SW480 (cell line): ENCODE measurements at regions not wholly inside any gene's neighbourhood (a gene's known extent, or its start where the extent isn't known, plus 50 kb on each side); places are given as distances from the start of the nearest gene placed in this dataset.

Experiments
- DNase-seq: peaks from one replicate; pipeline ENCODE4 v3.0.0-alpha.2; 2016; ENCODE audit warnings: low spot score

DNA sequence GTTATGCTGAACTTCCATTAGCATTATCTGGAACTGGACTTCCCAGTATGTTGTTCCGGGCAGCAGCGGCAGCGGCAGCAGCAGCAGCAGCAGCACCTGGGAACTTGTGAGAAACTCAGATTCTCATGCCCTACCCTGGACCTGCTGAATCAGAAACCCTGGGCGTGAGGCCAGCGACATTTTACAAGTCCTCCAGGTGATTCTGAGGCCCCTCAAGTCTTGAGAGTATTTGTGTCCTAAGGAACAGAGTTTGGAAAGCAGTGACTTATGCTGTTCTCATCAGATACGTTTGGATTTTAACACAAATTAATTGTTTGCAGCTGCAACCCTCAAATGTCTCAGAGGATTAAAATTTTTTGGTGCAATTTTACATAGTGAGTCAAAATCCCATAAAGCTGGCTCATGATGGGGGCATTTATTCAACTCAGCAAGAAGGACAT lies 157.2 kb upstream of the KAZN start:
- no peak for DNase-seq

DNA sequence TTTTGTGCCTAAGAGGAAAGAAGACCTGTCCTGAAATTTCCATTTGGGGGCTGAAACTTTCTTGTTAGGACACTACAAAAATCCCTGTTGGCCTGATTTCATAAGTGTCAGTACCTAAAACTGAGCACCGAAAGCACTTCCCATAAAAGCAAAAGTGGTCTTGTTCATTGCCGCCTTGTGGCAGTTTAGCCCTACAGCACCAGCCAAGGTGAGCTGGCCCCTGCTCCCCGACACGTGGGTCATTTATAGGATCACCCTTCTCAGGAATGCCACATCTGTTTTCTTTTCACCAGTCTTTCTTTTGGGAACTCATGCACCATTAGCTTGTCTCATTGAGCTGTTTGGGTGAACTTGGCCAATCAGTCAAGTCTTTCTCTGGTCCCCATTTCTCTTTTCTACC lies 155.8 kb upstream of the KAZN start:
- no peak for DNase-seq

DNA sequence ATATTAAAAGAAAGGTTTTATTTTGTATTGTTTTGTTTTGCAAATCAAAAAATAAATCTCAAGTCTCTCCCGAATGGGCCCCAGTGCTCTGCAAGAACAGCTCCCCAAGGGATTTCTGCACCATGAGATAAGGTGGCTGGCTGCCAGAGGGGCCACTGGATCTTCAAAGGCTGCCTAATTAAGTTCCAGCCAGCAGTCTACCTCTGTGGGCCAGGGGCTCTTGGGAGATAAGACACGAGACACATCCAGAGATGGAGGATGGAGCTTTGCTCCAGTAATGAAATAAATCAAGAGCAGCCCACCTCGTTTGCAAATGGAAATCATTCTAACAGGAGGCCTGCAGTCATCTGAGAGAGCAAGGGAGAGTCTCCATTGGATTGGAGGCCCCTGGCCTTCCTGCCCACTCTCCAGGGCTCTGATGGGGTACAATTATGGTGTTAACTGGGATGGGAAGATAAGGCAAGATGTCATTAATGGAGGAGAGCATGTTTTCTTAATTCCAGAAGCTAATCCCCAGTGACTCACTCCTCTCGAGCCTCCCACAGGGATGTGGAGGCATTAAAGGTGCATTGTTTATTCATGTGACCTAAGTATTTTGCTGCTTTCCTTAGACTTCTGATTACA lies 155.2 kb upstream of the KAZN start:
- no peak for DNase-seq

DNA sequence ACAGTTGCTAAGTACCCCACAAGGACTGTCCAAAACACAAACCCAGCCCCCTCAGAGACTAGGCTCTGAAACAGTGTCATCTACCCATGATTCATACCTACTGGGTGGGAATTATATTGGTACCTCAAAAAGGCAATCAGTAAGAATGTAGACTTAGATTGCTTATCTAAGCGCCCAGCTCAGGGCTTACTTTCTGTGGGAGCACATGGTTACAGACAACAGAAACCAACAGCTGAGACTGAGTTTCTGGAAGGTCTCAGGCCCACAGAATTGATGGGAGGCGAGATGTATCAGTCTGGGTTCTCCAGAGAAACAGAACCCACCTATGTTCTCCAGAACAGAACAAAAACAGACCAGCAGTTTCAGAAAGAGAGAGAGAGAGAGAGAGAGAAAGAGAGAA lies 147.3 kb upstream of the KAZN start:
- no peak for DNase-seq

DNA sequence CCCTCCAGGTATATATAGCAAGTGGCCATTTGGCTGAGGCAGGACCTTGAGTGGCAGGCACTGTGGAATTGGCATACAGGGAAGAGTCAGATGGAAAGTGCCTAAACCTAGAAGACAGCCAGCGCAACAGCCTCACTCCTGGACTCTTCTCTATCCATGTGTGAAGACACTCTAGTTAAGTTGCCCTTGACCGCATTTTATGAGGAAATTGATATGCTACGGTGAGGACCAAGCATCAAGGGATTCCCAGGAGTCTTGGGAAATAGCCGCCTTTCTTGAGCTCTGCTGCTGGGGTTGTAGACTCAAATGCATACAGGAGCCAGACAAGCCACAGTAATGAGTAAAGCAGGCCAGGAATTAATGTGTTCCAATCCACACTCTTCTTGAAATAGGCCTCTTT lies 145.9 kb upstream of the KAZN start:
- DNase-seq: no peak

DNA sequence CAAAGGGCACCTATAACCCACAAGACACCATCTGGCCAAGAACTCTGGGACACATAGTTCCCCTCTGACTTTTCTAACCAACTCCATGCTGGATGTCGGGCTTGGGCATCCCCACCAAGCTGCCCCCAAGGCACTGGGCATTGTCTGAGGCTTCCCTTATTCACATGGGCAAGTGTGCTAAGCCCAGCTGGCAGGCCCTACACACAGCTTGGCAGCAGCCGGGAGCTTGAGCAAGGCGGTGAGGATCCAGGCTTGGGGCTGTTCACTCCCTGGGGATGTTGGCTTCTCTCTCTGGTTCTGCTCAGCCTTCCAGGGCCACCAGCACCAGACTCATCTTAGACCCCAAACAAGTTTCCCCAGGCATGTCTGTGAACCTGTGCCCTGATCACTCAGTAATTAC lies 138.3 kb upstream of the KAZN start:
- DNase-seq: no peak

DNA sequence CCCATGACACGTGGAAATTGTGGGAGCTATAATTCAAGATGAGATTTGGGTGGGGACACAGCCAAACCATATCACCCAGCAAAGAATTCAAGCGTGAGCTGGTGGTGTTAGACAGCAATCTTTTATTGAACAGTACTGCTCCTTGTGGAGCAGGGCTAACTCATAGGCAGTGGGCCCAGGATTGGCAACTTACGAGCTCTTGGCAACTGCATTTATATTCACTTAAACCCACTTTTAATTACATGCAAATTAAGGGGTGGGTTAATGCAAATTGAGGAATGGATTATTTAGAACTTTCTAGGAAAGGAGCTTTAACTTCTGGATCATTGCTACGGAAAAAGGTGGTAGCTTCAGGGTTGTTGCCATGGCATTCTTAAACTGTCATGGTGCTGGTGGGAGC lies 135.6 kb upstream of the KAZN start:
- DNase-seq: no peak

DNA sequence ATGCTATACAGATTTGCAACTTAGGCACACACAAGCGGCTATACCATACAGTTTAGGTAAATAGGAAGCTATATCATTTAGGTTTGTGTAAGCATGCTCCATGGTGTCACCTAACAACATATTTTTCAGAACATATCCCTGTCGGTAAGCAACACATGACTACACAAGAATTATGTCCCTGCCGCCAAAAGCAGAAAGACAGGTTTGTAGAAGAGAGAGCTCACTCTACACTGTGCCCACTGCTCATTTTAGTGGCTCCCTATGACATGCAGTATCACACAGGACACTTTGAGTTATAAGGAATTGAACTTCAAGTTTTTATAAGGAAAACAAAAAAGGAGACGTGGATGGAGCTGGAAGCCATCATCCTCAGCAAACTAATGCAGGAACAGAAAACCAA lies 132.5 kb upstream of the KAZN start:
- DNase-seq: no peak

DNA sequence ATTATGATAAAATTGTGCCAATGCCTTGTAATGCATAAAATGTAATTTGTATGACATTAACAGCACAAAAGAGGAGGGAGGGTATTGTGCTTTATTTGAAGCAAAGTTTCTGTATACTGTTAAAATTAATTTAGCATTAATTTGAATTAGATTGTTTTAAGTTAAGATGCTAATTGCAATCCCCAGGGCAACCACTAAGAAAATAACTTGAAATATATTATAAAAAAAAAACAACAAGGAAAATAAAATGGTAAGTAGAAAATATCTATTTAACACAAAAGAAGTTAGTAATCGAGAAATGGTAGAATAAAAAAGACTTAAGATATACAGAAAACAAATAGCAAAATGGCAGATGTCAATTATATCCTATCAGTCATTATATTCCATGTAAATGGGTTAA lies 131.4 kb upstream of the KAZN start:
- DNase-seq: no peak

DNA sequence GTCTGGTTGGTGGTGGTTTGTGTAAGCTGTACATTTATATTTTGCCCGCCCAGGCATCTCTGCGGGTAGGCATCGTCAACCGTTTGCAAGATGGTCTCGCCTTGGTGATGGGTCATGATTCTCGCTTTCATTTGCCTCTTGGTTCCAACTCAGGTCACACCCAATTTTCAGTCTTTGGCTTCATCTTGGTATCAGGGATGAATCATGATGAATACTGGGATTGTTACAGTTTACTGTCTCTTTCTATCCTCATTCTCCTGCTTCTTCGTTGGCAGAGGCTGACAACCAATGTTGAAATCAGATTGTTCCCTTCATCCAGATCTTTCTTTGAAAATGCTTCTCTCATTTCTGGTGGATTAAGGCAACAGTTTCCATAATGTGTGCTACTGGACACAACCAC lies 129.7 kb upstream of the KAZN start:
- DNase-seq: no peak

DNA sequence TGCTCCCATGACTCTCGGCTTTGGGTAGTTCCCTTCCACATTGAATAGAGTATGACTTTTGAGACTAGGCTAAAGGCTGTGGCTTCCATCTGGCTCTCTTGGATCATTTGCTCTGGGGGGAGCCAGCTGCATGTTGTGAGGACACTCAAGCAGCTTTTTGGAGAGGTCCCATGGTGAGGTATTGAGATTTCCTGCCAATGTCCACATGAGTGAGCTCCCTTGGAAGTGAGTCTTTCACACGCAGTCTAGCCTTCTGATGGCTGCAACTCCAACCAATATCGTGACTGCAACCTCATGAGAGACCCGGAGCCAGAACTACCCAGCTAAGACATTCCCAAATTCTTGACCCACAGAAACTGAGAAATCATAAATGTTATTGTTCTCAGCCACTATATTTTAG lies 127.7 kb upstream of the KAZN start:
- no peak for DNase-seq

DNA sequence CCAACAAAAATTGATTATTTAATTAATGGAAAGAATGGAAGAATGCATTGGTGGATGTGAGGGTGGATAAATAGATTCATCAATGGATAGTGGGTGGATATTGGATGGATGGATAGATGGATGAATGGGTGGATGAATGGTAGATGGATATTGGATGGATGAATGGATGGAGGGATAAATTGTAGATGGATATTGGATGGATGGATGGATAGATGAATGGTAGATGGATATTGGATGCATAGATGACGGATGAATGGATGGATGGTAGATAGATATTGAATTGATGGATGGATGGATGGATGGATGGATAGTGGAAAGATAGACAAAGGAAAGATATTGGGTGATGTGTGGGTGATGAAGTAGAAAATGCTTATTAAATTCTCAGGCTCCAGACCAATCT lies 123.6 kb upstream of the KAZN start:
- no peak for DNase-seq

DNA sequence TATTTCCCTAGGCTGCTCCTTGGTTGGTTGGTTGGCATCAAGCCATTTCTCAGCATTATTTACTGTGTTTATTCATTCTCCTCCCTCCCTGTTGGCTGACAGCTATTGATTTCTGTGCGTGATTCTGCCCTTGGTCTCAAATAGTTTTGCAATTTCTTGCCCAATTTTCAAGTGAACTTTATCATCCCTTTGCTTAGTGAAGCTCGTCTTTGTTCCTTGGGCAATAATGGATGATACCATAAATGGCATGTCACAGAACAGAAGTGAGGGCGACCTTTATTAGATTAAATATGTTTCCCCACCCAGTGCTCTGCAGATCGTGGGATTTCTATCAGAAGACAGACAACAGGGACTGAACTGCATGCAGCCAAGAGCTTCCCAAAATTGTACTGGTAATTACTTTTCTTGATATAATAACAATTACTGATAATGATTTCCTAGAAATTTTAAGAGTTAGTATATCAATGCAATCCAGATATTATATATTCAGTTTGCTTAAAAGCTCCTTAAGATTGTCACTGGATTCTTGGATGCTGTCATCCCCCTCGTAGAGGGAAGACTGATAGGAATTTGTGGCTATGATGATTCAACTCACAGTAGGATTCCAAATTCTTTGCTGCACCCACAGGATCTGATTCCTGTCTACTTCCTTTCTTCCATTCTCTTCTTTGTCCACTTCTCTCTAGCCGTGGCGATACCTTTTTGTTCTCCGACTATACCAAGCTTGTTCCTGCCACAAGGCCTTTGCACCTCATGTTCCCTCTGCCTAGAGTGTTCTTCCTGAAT lies 122.1 kb upstream of the KAZN start:
- DNase-seq: no peak

DNA sequence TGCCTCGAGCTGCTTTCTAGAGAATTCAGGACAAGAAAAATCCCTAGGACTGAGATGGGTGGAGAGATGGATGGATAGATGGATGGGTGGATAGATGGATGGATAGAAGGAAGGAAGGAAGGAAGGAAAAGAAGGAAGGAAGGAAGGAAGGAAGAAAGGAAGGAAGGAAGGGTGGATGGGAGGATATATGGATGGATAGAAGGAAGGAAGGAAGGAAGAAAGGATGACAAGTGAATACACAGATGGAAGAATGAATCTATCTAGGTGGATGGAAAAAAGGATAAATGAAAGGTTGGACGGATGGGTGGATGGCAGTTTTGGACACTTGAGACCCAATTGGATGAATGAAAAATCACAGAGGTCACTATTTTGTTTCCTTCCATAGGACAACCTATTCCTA lies 120.4 kb upstream of the KAZN start:
- DNase-seq: no peak

DNA sequence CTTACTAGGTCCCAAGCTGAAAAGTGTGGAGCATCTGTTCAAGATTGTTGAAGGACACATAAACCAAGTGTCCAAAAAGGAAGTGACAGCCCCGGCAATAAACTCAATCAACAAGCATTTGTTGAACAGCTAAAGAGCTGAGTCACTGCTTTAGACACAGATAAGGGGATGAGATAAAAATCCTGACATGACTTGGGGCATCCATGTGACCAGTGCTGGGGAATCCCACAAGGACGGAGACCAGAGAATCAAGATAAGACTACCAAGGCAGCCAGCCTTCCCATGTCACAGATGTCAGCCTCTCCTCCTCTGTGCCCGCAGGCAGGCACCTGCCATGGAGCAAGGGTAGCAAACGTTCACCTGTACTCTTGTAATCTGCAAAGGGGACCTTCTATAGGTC lies 118.6 kb upstream of the KAZN start:
- DNase-seq: no peak

DNA sequence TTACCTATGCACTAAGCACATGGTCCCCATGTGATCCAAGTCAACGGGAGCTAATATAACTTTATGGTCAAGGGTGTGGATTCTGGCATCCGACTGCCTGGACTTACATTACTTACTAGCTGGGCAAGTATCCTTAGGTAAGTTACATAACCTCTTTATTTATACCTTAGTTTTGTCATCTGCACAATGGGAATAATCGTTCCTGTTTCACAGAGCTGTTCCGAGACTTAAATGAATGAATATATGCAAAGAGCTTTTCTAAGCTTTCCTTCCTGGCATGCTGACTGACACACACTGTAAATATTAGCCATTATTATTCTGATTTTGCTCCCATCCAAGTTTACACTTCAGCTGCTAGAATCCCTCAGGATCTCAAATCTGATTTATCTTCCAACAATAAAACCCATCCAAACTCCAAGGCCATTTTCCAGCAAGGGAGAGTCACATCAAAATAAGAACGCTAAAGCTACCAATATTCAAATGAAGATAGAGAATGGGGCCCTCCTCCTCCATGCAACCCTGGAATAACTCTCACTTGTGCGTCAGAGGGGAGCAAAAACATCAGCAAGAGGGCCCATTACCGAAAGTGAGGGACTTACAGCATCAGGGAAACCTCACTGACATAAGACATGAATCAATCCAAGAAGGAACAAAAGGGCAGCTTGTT lies 115.6 kb upstream of the KAZN start:
- DNase-seq: no peak

DNA sequence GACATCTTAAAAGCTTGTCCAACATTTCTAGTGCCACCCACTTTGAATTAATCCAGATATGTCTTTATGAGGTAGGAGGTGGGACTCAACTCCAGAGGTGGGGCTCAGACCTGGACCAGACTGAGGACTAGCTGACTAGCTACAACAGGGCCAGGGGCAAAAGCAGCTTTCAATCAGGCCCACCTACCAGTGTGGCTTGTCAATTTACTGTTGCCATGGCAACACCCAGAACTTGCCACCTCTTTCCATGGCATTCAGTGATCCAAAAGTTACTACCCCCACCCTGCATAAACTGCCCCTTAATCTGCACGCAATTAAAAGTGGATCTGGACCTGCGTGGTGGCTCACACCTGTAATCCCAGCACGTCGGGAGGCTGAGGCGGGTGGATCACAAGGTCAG lies 113.2 kb upstream of the KAZN start:
- DNase-seq: no peak

DNA sequence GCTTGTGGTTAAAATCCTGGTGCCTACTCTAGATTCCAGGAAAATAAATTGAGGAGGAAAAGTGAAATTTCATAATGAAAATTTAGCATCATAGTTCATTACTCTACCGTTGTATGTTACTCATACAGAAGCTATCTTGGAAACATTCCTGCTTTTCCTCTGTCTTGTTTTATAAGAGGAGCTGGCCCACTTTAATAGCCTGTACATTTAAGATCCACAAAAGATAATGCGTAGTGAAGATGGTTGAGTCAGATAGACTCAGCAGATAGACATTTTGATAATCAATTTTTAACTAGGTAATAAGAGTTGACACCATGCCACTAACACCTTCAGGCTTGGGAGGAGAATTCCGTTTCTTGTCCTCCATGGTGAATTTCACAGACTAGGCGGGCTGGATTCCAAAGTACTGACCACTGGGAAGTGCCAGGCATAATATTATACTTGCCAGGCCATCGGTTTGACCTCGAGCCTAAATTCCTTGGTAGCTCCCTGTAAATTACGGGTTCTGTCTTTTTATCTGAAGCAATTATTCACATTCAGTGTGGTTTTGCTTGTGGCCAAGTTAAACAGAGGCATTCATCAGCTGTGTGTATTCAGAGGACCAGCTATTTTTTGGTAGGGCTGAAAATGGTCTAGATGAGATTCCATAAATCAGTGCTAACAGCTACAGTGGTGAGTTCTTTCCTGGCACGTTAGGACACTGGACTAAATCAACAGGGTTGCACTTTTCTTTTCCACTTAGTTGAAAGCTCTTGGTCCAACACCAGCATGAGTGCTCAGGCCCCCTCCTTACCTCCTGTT lies 111.9 kb upstream of the KAZN start:
- no peak for DNase-seq

DNA sequence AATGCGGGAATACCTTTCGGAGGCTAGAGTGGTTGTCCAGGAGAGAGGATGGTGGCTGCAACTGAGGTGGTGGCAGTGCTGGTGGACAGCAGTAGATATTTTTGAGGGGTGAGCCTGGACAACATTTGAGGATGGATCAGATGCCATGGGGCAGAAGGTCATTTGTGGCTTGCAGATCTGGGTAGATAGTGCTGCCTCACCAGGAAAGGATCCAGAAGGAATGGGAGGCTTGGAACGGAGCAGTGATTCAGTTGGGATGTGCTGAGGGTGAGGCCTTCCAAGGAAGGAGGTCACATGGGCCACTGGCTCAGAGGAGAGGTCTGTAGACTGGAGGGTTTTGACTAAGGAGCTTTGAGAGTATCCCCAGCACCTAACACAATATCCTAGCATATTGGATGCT lies 110.8 kb upstream of the KAZN start:
- DNase-seq: no peak

DNA sequence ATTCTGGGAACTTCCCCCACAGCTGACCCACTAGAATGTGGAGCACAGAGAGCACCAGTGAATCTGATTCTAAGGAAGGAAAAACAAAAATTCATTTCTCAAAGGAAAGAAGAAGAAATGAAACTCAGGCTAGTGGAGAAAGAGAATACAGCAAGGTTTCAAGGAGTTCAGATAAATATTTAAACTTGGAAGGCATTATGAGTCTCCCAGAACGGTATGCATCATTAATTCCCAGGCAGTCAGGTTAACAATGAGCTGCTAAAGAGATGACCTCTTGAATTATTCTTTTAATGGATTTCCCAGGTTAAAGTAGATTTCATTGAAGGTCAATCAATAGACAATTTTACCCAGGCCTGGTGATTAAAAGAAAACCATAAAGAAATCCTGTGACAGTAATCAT lies 103.6 kb upstream of the KAZN start:
- no peak for DNase-seq

DNA sequence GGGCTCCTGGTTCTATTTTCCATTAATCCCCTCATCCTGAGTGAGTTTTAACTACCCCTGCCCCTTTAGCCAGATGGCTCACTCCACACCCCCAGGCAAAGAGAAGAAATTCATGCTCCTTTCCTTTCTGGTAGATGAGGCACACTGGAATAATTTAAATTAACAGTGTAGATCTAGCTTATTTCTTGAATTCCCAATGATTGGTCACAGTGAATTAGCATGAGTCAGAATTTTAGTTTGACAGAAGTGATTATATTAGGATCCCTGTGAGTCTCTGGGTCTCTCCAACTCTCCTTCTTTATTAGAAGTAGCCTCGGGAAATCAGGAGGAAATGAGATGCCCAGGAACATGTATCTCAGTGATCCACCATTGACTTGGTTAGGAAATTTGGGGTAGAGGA lies 103.1 kb upstream of the KAZN start:
- DNase-seq: no peak

DNA sequence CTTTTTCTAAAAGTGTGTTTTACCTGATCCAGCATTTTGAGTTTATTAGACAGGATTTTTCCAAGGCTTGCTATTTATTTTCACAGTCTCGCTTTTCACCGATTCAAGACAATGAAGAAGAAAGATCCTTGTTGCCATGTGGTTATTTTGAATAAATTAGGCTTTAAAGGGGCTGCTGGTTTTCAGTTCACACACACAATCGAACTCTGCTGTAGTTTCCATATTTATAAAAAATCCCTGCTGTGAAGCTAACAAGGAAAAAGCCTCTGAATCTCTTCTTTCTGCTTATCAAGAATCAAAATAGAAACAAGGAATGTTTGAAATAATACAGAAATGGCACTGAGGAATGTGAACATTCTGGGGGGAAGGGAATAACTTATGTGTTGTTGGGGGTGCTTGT lies 102.5 kb upstream of the KAZN start:
- no peak for DNase-seq

DNA sequence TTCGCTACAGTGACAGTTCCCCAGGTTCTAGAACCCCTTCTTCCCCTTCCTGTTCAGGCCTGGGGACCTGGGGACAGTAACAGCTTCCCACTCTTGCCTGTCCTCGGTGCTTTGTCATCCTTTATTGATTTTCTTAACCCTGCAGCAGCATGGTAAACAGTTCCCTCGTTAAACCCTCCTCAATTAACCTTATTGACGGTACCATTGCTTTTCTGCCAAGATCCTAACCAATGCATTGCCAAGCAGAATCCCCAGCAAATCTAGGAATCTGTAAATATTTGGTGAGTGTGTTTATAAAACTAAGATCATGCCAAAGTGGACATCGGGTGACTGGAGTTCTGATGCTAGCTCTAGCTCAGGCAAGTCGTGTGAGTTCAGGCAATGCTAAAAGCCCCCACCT lies 99.6 kb upstream of the KAZN start:
- no peak for DNase-seq
